Stimulated activated CD4-positive, alpha-beta T cell treated with anti-CD3 and anti-CD28 coated beads, Interleukin-15, amount 100 ng/mL, for 48 hours (primary cell): ENCODE measurements at regions not wholly inside any gene's neighbourhood (a gene's known extent, or its start where the extent isn't known, plus 50 kb on each side); places are given as distances from the start of the nearest gene placed in this dataset.

Source experiments
- DNase-seq, 2 donors: peaks; one replicate each; pipeline ENCODE4 v3.0.0-alpha.2; 2020; ENCODE audit warnings: low read depth in 2 of 2

- no peak for DNase-seq
These were observed 171.3 kb downstream of the SNCA start for GRCh38 chr4:89665662-89666061.

- no peak for DNase-seq
These were observed 172.4 kb downstream of the SNCA start for GRCh38 chr4:89664521-89664920.

GRCh38 chr4:89661173-89661899 is 175.6 kb downstream of the SNCA start:
- no peak for DNase-seq

- no peak for DNase-seq
These were observed 176.4 kb downstream of the SNCA start for GRCh38 chr4:89660444-89661172.

GRCh38 chr4:89658701-89659024 is 178.3 kb downstream of the SNCA start:
- DNase-seq, result no peak

- no peak for DNase-seq
These were observed 178.8 kb downstream of the SNCA start for GRCh38 chr4:89657931-89658700.

GRCh38 chr4:89653012-89653411 is 183.9 kb downstream of the SNCA start:
- DNase-seq, result no peak

GRCh38 chr4:89645482-89645881 is 191.5 kb downstream of the SNCA start:
- DNase-seq, result no peak

GRCh38 chr4:89641367-89641687 is 195.6 kb downstream of the SNCA start:
- DNase-seq, result no peak

GRCh38 chr4:89640620-89641366 is 196.2 kb downstream of the SNCA start:
- DNase-seq, result no peak

- no peak for DNase-seq
These were observed 197.6 kb downstream of the SNCA start for GRCh38 chr4:89639395-89639794.

GRCh38 chr4:89625599-89626293 is 211.2 kb downstream of the SNCA start:
- no peak for DNase-seq

- DNase-seq, result no peak
These were observed 217.6 kb downstream of the SNCA start for GRCh38 chr4:89619206-89619962.

- DNase-seq, result no peak
These were observed 218.8 kb downstream of the SNCA start for GRCh38 chr4:89618151-89618550.

GRCh38 chr4:89617317-89617716 is 219.6 kb downstream of the SNCA start:
- no peak for DNase-seq

GRCh38 chr4:89616382-89616781 is 220.6 kb downstream of the SNCA start:
- no peak for DNase-seq

- DNase-seq, result no peak
These were observed 221.9 kb downstream of the SNCA start for GRCh38 chr4:89615051-89615450.

- no peak for DNase-seq
These were observed 222.8 kb downstream of the SNCA start for GRCh38 chr4:89614155-89614554.

- DNase-seq, result no peak
These were observed 226.7 kb downstream of the SNCA start for GRCh38 chr4:89610236-89610635.

- DNase-seq, result no peak
These were observed 227.2 kb downstream of the SNCA start for GRCh38 chr4:89609756-89610155.

GRCh38 chr4:89604951-89605350 is 232.0 kb downstream of the SNCA start:
- DNase-seq, result no peak
